Left renal cortex interstitium (tissue), 4 donors: ENCODE measurements at regions not wholly inside any gene's neighbourhood (a gene's known extent, or its start where the extent isn't known, plus 50 kb on each side); places are given as distances from the start of the nearest gene placed in this dataset.

Experiments used
- DNase-seq, 4 donors: peaks; one replicate each; pipeline ENCODE4 v3.0.0-alpha.2; 2013; ENCODE audit warnings: low read depth in 4 of 4, low spot score in 2 of 4, missing footprints in 1 of 4

GRCh38 chr3:140809316-140809715 is 131.5 kb downstream of the TRIM42 start:
- no peak for DNase-seq

DNA sequence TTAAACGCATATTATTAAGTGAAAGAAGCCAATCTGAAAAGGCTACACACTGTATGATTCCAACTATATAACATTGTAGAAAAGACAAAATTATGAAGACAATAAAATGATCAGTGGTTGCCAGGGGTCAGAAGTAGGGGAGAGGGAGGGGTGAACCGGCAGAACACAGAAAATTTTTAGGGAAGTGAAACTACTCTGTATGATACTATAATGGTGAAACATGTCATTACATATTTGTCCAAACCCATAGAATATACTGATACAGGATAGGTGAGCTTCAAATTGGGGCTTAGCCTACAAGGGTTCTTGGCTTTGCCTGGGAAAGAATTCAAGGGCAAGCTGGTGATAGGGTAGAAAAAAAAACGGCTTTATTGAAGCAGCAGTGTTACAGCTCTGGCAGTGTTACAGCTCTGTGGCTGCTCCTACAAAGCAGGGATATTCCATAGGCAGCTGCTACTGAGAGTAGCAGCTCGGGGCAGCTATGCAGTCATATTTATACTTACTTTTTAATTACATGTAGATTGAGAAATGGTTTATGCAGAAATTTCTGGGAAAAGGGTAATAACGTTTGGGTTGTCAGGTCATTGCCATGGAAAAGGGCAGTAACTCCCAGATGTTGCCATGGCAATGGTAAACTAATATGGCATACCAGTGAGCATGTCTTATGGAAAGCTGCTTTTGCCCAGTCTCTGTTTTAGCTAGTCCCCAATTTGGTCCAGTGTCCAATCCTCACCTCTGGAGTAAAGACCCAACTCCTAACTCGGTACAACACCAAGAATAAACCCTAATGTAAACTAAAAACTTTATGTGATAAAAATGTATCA is 125.1 kb upstream of the SLC25A36 start:
- no peak for DNase-seq

DNA sequence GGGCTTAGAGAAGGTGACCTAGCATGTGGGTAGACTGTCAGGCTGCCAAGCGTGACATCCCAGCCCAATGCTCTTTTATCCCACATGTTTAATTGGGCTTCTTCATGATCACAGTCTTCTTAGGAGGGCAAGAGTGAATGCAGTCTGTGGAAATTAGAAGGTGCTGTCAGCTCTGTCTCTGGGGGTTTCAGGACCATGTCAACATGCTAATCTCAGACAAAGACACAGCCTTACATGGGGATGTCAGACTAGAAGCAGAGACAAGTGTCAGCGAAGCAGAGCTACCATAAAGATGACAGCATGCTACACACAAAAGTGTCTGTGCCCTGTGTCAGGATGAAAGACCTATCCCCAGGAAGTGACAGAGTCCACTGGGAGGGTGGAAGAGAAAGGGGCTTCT is 120.1 kb upstream of the SLC25A36 start:
- DNase-seq = no peak

GRCh38 chr3:140822401-140823047 is 119.1 kb upstream of the SLC25A36 start:
- no peak for DNase-seq

DNA sequence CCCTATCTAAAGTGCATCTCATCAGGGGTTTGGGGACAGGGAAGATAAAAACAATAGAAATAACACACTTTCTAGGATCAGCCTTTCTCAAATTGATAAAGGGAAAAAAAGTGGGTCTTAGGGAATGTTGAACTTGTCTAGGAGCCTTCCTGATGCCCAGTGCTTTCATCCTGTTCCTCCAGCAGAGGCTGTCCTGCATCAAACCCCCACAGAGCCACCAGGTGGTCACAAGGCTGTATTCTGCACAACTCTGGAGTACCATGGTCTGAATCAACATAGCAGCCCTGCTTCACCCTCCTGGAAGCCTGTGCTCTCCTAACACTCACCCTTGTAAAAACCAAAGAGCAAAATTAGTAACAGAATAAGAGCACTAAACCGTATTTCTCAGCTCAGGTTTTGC is 118.5 kb upstream of the SLC25A36 start:
- no peak for DNase-seq

- DNase-seq = no peak
These were observed 113.7 kb upstream of the SLC25A36 start for GRCh38 chr3:140827894-140828293.

DNA sequence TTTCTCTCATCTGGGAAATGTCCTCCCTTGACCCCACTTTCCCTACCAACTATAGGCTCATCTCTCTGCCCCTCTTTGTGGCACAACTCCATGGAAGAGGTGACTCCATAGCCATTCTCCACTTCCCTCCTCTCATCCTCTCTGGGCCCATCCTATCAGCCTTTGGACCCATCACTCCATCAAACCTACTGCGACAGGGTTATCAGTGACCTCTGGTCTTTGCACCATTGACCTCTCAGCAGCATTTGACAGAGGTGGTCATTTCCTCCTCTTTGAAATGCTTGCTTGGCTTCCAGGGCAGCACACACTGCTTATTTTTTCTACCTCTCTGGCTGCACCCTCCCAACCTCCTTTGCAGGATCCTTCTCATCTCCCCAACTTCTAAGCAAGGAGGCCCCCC is 113.1 kb upstream of the SLC25A36 start:
- no peak for DNase-seq

DNA sequence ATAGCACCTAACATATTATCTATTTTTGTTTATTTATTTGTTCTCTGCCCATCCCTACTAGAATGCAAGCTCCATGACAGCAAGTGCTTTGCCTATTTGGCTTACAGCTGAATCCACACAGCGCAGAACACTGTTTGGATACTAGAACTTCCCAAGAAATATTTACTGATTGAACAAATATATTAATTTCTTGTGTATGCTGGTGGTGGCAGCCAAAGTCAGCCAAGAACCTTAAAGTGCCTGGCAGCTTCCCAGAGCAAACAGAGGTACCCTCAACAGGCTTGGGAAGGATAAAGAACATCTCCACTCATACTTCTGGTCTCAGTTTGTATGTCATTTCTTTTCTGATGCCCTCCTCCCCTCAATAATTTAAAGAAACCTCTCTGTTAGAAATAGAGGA is 111.8 kb upstream of the SLC25A36 start:
- DNase-seq = no peak

DNA sequence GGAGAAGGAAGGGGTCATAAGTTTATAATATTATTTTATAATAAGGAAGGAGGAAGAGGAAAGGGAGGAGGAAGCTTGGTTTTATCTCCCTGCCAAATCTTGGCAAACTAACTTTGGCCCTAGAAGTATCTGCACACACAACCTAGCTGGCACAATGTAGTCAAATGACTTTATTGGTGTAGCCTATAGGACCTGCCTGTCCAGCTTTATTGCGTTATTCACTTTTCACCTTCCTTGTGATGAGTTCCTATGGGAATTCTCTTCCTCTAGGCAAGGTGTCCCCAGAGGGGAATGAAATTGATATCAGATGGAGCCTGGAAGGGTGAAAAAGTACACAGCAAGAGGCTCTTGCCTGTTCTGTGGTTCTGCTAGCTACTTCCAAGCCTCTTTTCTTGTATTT is 111.2 kb upstream of the SLC25A36 start:
- no peak for DNase-seq

- DNase-seq = no peak
These were observed 108.8 kb upstream of the SLC25A36 start for GRCh38 chr3:140832883-140833282.

DNA sequence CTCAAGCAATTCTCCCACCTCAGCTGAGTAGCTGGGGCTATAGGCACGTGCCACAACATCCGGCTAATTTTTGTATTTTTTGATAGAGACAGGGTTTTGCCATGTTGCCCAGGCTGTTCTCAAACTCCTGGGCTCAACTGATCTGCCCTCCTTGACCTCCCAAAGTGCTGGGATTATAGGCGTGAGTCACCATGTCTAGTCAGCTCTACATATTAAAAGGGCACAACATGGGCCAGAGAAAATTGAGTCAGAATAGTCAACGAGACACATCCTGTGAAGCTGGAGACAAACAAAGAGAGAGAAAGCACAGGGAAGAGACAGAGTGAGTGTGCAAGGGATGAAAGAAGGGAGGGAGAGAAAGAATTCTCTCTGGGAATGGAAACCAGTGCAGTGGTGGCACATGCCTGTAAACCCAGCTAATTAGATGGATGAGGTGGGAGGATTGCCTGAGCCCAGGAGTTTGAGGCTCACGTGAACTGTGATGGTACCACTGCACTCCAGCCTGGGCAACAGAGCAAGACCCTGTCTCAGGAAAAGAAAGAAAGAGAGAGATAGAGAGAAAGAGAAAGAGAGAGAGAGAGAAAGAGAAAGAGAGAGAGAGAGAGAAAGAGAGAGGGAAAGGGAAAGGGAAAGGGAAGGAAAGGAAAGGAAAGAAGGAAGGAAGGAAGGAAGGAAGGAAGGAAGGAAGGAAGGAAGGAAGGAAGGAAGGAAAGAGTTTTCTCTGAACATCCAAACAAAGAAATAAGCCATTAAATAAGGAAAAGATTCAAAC is 107.2 kb upstream of the SLC25A36 start:
- no peak for DNase-seq

DNA sequence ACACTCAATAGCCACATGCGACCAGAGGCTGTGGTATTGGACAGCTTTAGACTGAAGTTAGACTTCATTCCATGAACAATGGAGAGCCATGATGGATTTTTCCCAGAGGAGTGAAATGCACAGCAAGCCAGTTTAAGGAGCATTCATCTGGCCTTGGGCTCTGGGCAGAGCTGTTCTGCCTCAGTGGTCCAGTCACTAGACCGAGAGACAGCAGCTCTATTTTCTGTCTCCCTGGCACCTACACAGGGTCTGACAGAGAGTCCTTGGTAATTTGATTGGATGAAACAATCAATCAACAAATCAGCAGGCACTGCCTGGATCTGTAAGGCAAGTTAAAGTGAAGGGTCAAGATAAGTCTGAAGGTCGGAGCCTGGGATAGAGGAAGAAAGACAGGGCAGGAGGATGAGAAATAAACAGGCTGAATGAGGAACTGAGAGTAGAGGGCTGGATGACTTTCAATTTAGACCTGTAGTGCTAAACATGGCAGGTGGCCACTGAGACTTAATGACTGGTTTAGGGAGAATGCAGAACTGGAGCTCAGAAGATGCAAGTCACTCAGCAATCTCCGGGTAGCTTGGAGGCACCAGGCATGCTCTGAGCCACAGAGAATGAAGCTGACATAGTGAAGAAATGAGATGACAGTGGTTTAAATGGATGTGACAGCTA is 98.5 kb upstream of the SLC25A36 start:
- no peak for DNase-seq

- DNase-seq = no peak
These were observed 98.0 kb upstream of the SLC25A36 start for GRCh38 chr3:140843656-140844055.

- DNase-seq = no peak
These were observed 97.6 kb upstream of the SLC25A36 start for GRCh38 chr3:140844072-140844471.

- no peak for DNase-seq
These were observed 95.8 kb upstream of the SLC25A36 start for GRCh38 chr3:140845882-140846281.

DNA sequence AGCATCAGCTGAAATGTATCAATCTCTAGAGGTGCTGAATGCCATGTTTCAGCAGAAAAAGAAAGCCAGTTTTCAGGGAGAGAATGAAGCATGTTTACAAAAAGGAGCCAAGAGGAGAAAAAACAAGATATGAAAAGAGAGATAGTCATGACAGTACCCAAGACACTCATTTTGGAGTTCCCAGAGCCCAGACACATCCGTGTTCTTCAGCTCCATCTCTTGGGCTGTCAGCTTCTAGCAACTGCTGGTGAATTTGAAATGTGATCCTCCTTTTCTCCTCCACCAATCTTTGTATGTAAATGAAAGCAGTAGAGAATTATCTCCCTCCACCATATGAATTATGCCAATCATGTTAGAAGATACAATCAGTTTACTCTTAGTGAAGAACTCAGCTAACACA is 93.0 kb upstream of the SLC25A36 start:
- DNase-seq = no peak

- no peak for DNase-seq
These were observed 91.3 kb upstream of the SLC25A36 start for GRCh38 chr3:140850210-140850955.

DNA sequence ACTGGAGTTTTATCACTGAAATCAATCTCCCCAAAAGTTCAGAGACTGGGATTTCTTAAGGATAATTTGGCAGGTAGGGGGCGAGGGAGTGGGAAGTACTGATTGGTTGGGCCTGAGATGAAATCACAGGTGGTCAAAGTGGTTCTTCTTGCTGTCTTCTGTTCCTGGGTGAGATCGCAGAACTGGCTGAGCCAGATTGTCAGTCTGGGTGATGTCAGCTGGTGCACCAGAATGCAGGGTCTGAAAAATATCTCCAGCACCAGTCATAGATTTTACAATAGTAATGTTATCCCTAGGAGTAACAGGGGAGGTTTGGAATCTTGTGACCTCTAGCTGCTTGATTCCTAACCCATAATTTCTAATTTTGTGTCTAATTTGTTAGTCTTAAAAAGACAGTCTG is 86.7 kb upstream of the SLC25A36 start:
- DNase-seq = no peak

DNA sequence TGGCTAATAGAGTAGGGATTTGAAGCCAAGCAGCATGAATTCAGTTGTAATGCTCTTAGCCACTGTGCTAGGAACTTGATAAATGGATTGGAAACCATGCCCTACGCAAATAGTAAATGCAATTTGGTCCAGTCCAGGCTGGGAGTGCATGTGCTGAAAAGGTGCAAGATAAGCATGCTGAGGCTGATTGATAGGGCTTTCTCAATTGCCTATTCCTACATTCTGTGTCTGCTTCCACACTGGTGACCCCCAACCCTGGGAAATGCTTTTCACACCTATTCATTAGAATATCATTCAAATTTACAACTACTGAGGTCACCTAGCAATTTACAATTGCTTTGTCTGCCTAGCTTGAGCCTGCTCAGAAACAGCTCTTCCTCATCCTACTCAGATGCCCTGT is 84.7 kb upstream of the SLC25A36 start:
- DNase-seq = no peak

DNA sequence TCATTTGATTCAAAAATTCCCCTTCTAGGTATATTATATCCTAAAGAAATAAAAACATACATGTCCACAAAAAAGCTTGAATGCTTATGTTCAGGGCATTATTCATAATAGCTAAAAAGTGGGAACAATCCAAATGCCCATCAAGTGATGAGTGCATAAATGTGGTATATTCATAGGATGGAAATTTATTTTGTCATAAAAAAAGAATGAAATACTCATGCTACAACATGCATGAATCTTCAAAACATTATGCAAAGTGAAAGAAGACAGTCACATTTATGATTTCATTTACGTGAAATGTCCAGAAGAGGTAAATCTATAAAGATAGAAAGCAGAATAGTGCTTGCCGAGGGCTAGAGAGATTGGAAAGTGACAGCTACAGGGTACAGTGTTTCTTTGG is 83.6 kb upstream of the SLC25A36 start:
- no peak for DNase-seq
